ENCODE measurements at regions not wholly inside any gene's neighbourhood (a gene's known extent, or its start where the extent isn't known, plus 50 kb on each side); places are given as distances from the start of the nearest gene placed in this dataset.
"Not testable (repeated sequence)": the region's sequence is repeated elsewhere in the genome, so short reads cannot be mapped to it uniquely, and the experiment has no call there.

DNA sequence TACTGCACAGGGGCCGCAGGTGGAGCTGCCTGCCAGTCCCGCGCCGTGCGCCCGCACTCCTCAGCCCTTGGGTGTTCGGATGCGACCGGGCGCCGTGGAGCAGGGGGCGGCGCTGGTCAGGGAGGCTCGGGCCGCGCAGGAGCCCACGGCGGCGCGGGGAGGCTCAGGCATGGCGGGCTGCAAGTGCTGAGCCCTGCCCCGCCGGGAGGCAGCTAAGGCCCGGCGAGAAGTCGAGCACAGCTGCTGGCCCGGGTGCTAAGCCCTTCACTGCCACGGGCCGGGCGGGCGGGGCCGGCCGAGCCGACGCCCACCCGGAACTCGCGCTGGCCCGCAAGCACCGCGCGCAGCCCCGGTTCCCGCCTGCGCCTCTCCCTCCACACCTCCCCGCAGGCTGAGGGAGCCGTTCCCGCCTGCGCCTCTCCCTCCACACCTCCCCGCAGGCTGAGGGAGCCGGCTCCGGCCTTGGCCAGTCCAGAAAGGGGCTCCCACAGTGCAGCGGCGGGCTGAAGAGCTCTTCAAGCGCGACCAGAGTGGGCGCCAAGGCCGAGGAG, 653.7 kb downstream of the NR2F2 start:
- in situ Hi-C loops (cut with MboI; ENCODE audit: low sequenced_read_pairs); H3K36me3 ChIP-seq (replicated peaks); H3K9me3 ChIP-seq; H3K27me3 ChIP-seq (ENCODE audit: low read depth); DNase-seq (ENCODE audit: low spot score in 2 of 2); H3K4me1 ChIP-seq; H3K4me3 ChIP-seq: not testable (repeated sequence)

DNA sequence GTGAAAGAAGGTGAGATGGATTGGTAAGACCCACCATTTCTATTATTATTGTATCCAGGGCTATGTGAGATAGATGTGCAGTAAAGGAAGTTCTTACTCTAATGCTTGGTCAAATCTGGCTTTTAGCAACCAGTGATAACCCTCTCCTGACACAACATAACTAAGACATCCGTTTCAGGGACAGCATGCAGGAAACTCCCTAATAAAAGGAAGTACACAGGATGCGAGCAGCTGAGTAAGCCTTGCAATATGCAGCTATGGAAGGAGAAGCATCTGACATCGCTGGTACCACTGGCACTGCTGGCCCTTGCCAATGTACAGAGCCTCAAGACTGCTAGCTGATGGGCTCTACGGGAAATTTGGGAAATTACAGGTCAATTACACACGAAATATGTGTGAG, 662.3 kb downstream of the NR2F2 start:
- in situ Hi-C loops (cut with MboI; ENCODE audit: low sequenced_read_pairs) = no loop called here
- Histone ChIP-seq H3K4me1 (no peaks in the 10 kb centered on the region), H3K36me3 (replicated peaks) (no peaks in the 10 kb centered on the region), H3K4me3 (no peak overlapping the region), H3K9me3 (no peaks in the 10 kb centered on the region), H3K27me3 (ENCODE audit: low read depth) (no peaks in the 10 kb centered on the region)
- no peak for DNase-seq (ENCODE audit: low spot score in 2 of 2)

DNA sequence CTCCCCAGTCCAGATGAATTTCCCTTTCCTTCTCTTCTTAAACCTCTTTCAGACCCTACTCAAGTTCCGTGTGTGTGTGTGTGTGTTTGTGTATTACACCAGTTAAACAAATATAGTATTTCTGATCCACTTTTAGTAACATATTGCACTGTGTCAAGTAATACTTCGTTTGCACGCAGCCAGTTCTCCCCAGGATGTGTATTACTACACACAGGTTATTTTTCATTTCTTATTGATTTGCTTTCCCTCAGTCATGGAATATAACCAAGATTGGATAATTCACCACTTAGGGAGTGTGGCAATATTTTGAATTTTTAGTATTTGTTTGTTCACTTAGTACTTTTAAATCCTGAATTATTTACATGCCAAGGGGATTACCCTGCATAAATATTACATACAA, 667.0 kb downstream of the NR2F2 start:
- no peaks in the 10 kb centered on the region for H3K36me3 ChIP-seq (replicated peaks)
- no peak for DNase-seq (ENCODE audit: low spot score in 2 of 2)
- H3K4me3 ChIP-seq = no peak overlapping the region
- H3K27me3 ChIP-seq (ENCODE audit: low read depth) = no peaks in the 10 kb centered on the region
- H3K9me3 ChIP-seq = no peaks in the 10 kb centered on the region
- in situ Hi-C loops (cut with MboI; ENCODE audit: low sequenced_read_pairs) = no loop called here
- no peaks in the 10 kb centered on the region for H3K4me1 ChIP-seq

DNA sequence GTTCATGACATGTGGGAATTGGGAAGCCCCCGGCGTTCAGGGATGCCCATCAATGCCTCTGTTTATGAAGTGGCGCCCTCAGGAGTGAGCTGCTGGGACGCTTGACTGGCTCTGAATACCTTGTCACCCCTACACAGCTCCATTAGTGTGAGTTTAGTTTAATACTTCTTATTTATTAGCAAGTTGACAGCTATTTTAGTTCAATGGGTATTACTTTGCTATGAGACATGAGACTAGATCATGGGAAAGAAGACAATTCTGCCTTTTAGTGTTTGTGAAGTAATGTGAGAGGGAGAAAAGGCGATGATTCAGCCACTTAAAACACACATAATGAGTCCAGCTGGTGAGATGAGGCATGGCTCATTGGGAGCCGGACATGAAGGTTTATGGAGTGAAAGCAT, 678.5 kb downstream of the NR2F2 start:
- H3K4me1 ChIP-seq = no peaks in the 10 kb centered on the region
- no peaks in the 10 kb centered on the region for H3K9me3 ChIP-seq
- H3K4me3 ChIP-seq = no peak overlapping the region
- in situ Hi-C loops (cut with MboI; ENCODE audit: low sequenced_read_pairs) = no loop called here
- DNase-seq (ENCODE audit: low spot score in 2 of 2) = no peak
- no peaks in the 10 kb centered on the region for H3K27me3 ChIP-seq (ENCODE audit: low read depth)
- H3K36me3 ChIP-seq (replicated peaks) = no peaks in the 10 kb centered on the region

DNA sequence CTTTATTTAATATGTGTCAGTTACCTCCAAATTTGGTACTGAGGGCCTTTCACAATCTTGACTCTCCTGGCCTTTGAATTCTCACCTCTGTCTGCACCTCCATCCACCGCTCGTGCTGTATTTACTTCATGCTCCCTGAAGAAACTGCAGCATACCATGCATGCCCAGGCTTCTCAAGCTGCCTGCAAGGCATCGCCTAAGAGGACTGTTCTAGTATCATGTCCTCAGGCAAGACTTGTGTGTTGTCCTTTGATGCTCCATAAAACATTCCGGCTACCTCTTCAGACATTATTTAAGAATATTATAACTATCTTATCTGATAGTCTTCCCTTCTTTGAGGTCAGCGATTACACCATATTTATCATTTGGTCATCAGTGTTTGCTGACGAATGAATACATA, 682.5 kb downstream of the NR2F2 start:
- H3K4me1 ChIP-seq = no peaks in the 10 kb centered on the region
- H3K4me3 ChIP-seq = no peak overlapping the region
- no peaks in the 10 kb centered on the region for H3K9me3 ChIP-seq
- DNase-seq (ENCODE audit: low spot score in 2 of 2) = no peak
- no peaks in the 10 kb centered on the region for H3K27me3 ChIP-seq (ENCODE audit: low read depth)
- no peaks in the 10 kb centered on the region for H3K36me3 ChIP-seq (replicated peaks)
- in situ Hi-C loops (cut with MboI; ENCODE audit: low sequenced_read_pairs) = no loop called here

DNA sequence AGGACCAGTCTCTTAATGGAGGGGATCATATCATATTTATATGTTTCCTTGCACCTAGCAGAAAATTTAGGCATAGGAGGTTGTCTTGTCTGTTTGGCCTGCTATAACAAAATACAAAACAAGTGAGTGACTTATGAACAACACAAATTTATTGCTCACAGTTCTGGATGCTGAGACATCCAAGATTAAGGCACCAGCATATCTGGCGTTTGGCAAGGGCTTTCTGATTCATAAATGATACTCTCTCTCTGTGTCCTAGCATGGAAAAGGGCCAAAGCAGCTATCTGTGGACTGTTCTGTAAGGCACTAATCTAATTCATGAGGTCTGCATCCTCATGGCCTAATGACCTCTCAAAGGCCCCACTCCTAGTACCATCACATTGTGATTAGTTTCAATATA, 683.0 kb downstream of the NR2F2 start:
- Histone ChIP-seq H3K27me3 (ENCODE audit: low read depth) (no peaks in the 10 kb centered on the region), H3K9me3 (no peaks in the 10 kb centered on the region), H3K36me3 (replicated peaks) (no peaks in the 10 kb centered on the region), H3K4me1 (no peaks in the 10 kb centered on the region), H3K4me3 (no peak overlapping the region)
- DNase-seq (ENCODE audit: low spot score in 2 of 2) = no peak
- in situ Hi-C loops (cut with MboI; ENCODE audit: low sequenced_read_pairs) = no loop called here

DNA sequence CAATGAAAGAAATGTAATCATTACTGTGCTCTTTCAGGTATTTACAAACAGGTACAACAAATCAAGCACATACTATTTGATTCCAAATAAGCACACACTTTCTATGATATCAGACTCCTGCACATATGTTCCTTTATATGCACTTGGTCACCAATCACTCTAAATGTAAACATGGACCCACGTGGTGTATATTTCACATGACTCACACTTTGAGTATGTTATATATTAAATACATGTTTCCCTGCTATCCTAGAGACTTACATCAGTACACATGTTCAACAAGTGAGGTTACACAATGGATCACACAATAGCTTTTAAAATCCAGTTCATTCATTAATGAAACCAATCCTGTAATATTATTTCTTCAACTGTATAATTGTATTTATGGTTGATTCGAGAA, 683.5 kb downstream of the NR2F2 start:
- in situ Hi-C loops (cut with MboI; ENCODE audit: low sequenced_read_pairs) = no loop called here
- H3K4me1 ChIP-seq = no peaks in the 10 kb centered on the region
- H3K4me3 ChIP-seq = no peak overlapping the region
- no peaks in the 10 kb centered on the region for H3K36me3 ChIP-seq (replicated peaks)
- H3K9me3 ChIP-seq = no peaks in the 10 kb centered on the region
- DNase-seq (ENCODE audit: low spot score in 2 of 2) = no peak
- no peaks in the 10 kb centered on the region for H3K27me3 ChIP-seq (ENCODE audit: low read depth)

DNA sequence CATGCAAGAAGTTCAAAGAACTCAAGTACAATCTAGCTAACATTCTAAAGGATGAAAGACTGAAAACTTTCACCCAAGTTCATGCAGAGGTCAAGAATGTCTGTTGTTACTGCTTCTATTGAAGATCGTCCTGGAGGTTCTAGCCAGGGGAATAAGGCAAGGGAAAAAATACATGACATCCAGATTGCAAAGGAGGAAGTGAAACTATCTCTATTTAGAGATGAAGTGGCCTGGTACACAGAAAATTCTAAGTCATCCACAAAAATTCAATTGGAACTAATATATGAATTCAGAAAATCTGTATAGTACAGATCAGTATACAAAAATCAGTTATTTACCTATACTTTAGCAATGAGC, 693.0 kb downstream of the NR2F2 start:
- H3K36me3 ChIP-seq (replicated peaks) = no peaks in the 10 kb centered on the region
- DNase-seq (ENCODE audit: low spot score in 2 of 2) = no peak
- no peaks in the 10 kb centered on the region for H3K27me3 ChIP-seq (ENCODE audit: low read depth)
- no peaks in the 10 kb centered on the region for H3K4me1 ChIP-seq
- in situ Hi-C loops (cut with MboI; ENCODE audit: low sequenced_read_pairs) = no loop called here
- H3K9me3 ChIP-seq = no peaks in the 10 kb centered on the region
- H3K4me3 ChIP-seq = no peak overlapping the region

DNA sequence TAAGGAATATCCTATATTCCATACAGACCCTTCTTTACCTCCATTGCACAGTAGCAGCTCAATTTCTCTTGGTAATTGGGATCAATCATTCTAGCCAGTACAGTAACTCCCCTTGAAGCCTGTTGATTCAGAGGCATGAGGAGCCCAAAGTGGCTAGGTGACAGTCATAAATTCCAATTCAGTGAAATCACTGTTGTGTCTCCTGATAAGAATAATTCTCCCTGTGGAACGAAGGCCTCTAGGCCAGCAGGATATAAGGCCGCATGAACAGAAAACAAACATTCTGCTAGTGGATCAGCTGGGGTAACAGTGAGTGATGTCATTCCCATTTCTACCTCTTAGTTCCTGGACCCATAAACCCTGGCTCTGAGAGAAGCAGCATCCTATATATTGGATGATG, 696.3 kb downstream of the NR2F2 start:
- H3K36me3 ChIP-seq (replicated peaks) = no peaks in the 10 kb centered on the region
- no peaks in the 10 kb centered on the region for H3K9me3 ChIP-seq
- H3K4me1 ChIP-seq = no peaks in the 10 kb centered on the region
- H3K4me3 ChIP-seq = no peak overlapping the region
- in situ Hi-C loops (cut with MboI; ENCODE audit: low sequenced_read_pairs) = no loop called here
- DNase-seq (ENCODE audit: low spot score in 2 of 2) = no peak
- H3K27me3 ChIP-seq (ENCODE audit: low read depth) = no peaks in the 10 kb centered on the region

DNA sequence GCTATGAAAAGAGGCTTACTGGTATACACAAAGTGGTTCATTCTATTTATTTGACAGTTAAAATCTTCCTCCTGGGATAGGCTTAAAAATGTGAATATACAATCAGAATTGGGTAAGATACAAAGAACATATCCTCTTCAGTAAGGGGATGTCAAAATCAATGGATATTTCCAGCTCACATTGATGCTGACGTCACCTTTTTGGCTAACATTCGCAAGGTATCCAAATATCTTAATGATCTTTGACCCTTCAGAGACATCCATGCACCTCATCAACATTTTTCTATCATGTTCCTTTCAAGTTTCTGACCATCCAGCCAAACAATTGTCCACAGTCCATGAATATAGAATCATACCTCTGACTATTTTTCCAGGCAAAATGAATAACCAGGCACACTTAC, 697.3 kb downstream of the NR2F2 start:
- Histone ChIP-seq H3K27me3 (ENCODE audit: low read depth) (no peaks in the 10 kb centered on the region), H3K4me3 (no peak overlapping the region), H3K9me3 (no peaks in the 10 kb centered on the region), H3K36me3 (replicated peaks) (no peaks in the 10 kb centered on the region), H3K4me1 (no peaks in the 10 kb centered on the region)
- no peak for DNase-seq (ENCODE audit: low spot score in 2 of 2)
- in situ Hi-C loops (cut with MboI; ENCODE audit: low sequenced_read_pairs) = no loop called here

DNA sequence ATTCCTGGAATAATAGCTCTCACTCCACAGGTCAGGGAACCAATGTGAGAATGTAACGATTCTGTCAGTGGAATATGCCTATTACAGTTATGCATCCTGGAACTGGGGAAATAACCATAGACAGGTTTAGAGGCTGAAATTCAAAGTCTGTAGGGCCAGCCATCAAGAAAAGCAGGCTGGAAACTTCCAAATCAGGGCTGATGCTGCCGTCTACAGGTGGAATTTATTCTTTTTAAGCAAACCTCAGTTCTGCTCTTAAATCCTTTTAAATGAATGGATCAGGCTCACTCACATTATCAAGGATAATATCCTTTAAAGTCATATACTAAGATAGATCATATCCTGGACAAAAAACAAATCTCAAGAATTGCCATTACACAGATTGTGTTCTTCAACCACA, 699.8 kb downstream of the NR2F2 start:
- Histone ChIP-seq H3K36me3 (replicated peaks) (no peaks in the 10 kb centered on the region), H3K4me1 (no peaks in the 10 kb centered on the region), H3K9me3 (no peaks in the 10 kb centered on the region), H3K4me3 (no peak overlapping the region), H3K27me3 (ENCODE audit: low read depth) (no peaks in the 10 kb centered on the region)
- no peak for DNase-seq (ENCODE audit: low spot score in 2 of 2)
- in situ Hi-C loops (cut with MboI; ENCODE audit: low sequenced_read_pairs) = no loop called here

DNA sequence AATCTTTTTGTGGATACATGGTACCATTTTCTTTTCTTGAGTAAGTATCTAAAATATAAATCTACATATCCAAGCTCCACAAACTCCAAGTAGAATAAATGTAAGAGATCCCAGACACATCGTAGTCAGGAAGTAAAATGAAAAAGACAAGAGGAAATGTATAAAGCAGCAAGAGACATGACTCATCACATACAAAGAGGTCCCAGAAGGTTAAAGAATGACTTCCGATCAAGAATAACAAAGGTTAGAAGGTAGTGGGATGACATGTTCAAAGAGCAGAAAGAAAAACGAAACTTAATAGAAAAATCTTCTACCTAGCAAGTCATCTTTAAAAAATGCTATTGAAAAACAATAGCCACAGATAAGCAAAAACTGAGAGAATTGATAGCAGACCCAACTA, 705.8 kb downstream of the NR2F2 start:
- no peaks in the 10 kb centered on the region for H3K36me3 ChIP-seq (replicated peaks)
- DNase-seq (ENCODE audit: low spot score in 2 of 2) = no peak
- H3K4me3 ChIP-seq = no peak overlapping the region
- in situ Hi-C loops (cut with MboI; ENCODE audit: low sequenced_read_pairs) = no loop called here
- H3K9me3 ChIP-seq = no peaks in the 10 kb centered on the region
- H3K4me1 ChIP-seq = no peaks in the 10 kb centered on the region
- no peaks in the 10 kb centered on the region for H3K27me3 ChIP-seq (ENCODE audit: low read depth)

DNA sequence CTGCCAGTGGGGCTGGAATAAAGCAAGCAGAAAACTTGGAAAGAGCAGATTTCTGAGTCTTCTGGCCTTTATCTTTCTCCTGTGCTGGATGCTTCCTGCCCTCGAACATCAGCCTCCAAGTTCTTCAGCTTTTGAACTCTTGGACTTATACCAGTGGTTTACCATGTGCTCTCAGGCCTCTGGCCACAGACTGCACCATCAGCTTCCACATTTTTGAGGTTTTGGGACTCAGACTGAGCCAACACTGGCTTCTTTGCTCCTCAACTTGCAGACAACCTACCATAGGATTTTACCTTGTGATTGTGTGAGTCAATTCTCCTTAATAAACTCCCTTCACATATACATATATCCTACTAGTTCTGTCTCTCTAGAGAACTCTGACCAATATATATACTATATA, 706.6 kb downstream of the NR2F2 start:
- no peaks in the 10 kb centered on the region for H3K27me3 ChIP-seq (ENCODE audit: low read depth)
- in situ Hi-C loops (cut with MboI; ENCODE audit: low sequenced_read_pairs) = no loop called here
- no peaks in the 10 kb centered on the region for H3K36me3 ChIP-seq (replicated peaks)
- H3K4me3 ChIP-seq = no peak overlapping the region
- no peak for DNase-seq (ENCODE audit: low spot score in 2 of 2)
- H3K4me1 ChIP-seq = no peaks in the 10 kb centered on the region
- H3K9me3 ChIP-seq = no peaks in the 10 kb centered on the region

DNA sequence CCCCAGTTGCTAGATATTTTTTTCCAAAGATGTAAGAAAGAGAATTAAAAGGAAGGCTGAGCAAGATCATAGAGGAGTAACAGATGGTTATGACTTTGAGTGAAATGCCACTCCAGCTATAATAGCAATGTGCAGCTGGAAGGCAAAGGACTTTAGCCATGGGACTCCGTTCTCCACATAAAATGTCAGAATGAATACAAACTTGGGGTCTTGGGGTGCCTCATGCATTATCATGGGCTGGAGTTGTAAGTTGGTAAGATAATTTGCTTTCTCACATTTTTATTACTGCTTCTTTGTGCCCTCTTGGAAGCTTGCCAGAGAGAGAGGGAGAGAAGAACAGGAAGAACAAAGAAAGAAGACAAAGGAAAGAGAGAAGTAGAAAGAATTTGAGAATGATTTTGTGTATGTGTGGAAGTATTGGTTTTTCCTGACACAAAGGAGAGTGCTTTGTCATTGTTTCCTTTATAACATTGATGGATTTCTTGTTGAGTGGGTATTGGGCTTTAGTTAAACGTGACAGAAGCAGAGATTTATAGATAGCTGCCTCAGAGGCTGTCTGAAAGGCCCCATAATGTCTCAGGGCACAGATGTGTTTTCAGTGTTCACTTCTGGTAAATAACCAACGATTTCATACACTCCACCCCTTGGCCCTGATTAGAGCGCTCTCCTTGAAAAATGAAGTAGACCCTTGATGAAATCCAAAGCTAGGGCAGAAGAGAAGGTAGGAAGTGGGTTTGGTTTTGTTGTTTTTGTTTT, 715.3 kb downstream of the NR2F2 start:
- H3K4me1 ChIP-seq = no peaks in the 10 kb centered on the region
- H3K27me3 ChIP-seq (ENCODE audit: low read depth) = no peaks in the 10 kb centered on the region
- in situ Hi-C loops (cut with MboI; ENCODE audit: low sequenced_read_pairs) = no loop called here
- no peak for DNase-seq (ENCODE audit: low spot score in 2 of 2)
- no peaks in the 10 kb centered on the region for H3K36me3 ChIP-seq (replicated peaks)
- H3K9me3 ChIP-seq = no peaks in the 10 kb centered on the region
- H3K4me3 ChIP-seq = no peak overlapping the region

DNA sequence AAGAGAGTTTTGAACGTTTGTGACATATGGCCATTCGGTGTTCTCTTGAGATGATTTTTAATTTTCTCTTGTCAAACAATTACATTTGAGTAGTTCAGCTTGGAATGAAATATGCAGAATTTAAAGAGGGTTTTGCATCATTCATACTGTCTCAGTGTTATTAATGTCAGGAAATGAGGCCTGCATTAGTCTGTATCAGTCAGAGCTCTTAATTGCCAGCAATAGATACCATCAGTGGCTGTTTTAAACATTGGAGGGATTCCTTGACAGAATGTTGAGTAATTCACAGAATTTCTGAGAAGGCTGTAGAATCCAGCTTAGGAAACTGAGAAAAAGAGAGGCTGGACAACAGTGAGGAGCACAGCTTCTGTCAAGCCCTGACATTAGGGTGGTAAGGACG, 722.0 kb downstream of the NR2F2 start:
- no peak for DNase-seq (ENCODE audit: low spot score in 2 of 2)
- in situ Hi-C loops (cut with MboI; ENCODE audit: low sequenced_read_pairs) = no loop called here
- H3K4me1 ChIP-seq = no peaks in the 10 kb centered on the region

More for the DNA sequence above, 722.0 kb downstream of the NR2F2 start:
- Histone ChIP-seq H3K27me3 (ENCODE audit: low read depth) (no peaks in the 10 kb centered on the region), H3K4me3 (no peak overlapping the region), H3K36me3 (replicated peaks) (no peaks in the 10 kb centered on the region), H3K9me3 (no peaks in the 10 kb centered on the region)

All from HAP-1 (cell line).